Thymus (tissue), 11 donors: ENCODE measurements at regions not wholly inside any gene's neighbourhood (a gene's known extent, or its start where the extent isn't known, plus 50 kb on each side); places are given as distances from the start of the nearest gene placed in this dataset.

ENCODE experiments used
- DNase-seq, 9 donors: peaks; one replicate each; pipeline ENCODE4 v3.0.0-alpha.2; 2013; ENCODE audit warnings: low spot score in 9 of 9, low read depth in 6 of 9, missing footprints in 1 of 9
- H3K27ac ChIP-seq, 2 donors: one replicate each; pipeline ENCODE4 v1.5.1; 2013; ENCODE audit warnings: control low read depth in 1 of 2, low read depth in 1 of 2, low read length in 1 of 2, mild to moderate bottlenecking in 1 of 2, moderate library complexity in 1 of 2
- H3K27me3 ChIP-seq, 2 donors: one replicate each; pipeline ENCODE4 v1.5.1; 2013; ENCODE audit warnings: low read length in 1 of 2; ENCODE audit not compliant: control insufficient read depth in 2 of 2, insufficient read depth in 1 of 2
- H3K36me3 ChIP-seq, 2 donors: one replicate each; pipeline ENCODE4 v1.5.1; 2013; ENCODE audit warnings: low read length in 1 of 2, mild to moderate bottlenecking in 1 of 2, moderate library complexity in 1 of 2; ENCODE audit not compliant: control insufficient read depth in 2 of 2, insufficient read depth in 2 of 2
- H3K4me1 ChIP-seq, 2 donors: one replicate each; pipeline ENCODE4 v1.5.1; 2013; ENCODE audit warnings: low read length in 2 of 2; ENCODE audit not compliant: control insufficient read depth in 2 of 2, insufficient read depth in 2 of 2
- H3K4me3 ChIP-seq, 2 donors: one replicate each; pipeline ENCODE4 v1.5.1; 2013; ENCODE audit warnings: low read length in 2 of 2, control low read depth in 1 of 2, mild to moderate bottlenecking in 1 of 2
- H3K9me3 ChIP-seq, 2 donors: one replicate each; pipeline ENCODE4 v1.5.1; 2013; ENCODE audit warnings: low read length in 1 of 2, mild to moderate bottlenecking in 1 of 2; ENCODE audit not compliant: control insufficient read depth in 2 of 2, insufficient read depth in 1 of 2
- WGBS: extraction: QIAGEN DNeasy Blood & Tissue Kit; methylation state at CpG from one replicate; pipeline ENCODE4 v1.1.7; 2013; 5-methylcytosine and 5-hydroxymethylcytosine counted together
- donor health status: healthy.

DNA sequence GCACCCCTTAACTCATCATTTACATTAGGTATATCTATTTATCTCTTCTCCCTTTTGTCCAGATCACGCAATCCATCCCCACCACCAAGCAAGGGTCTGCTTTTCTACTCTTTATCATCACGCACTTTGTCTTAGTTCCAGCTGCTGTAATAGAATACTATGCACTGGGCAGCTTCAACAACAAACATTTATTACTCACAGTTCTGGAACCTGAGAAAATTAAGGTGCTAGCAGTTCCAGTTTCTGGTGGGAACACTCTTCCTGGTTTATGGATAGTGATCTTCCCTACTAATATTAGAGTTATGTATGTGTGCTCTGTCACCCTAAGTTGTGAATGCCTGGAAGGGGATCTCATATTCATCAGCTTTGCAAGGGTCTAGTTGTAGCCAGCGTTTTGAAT lies 687.0 kb downstream of the NTRK3 start:
- no peaks in the 10 kb centered on the region for H3K9me3 ChIP-seq
- no peaks in the 10 kb centered on the region for H3K4me1 ChIP-seq
- DNase-seq = no peak
- no peak overlapping the region for H3K27ac ChIP-seq
- H3K36me3 ChIP-seq = no peaks in the 10 kb centered on the region
- H3K27me3 ChIP-seq = no peaks in the 10 kb centered on the region
- WGBS = 90% methylated on average over 3 of the region's 3 CpGs
- no peak overlapping the region for H3K4me3 ChIP-seq

- no peaks in the 10 kb centered on the region for H3K27me3 ChIP-seq
- 90% methylated on average over 3 of the region's 3 CpGs for WGBS
- no peaks in the 10 kb centered on the region for H3K4me1 ChIP-seq
- no peak overlapping the region for H3K4me3 ChIP-seq
- H3K36me3 ChIP-seq = no peaks in the 10 kb centered on the region
- no peaks in the 10 kb centered on the region for H3K9me3 ChIP-seq
- H3K27ac ChIP-seq = no peak overlapping the region
- no peak for DNase-seq
These were observed 689.0 kb downstream of the NTRK3 start for GRCh38 chr15:87567406-87568030.

DNA sequence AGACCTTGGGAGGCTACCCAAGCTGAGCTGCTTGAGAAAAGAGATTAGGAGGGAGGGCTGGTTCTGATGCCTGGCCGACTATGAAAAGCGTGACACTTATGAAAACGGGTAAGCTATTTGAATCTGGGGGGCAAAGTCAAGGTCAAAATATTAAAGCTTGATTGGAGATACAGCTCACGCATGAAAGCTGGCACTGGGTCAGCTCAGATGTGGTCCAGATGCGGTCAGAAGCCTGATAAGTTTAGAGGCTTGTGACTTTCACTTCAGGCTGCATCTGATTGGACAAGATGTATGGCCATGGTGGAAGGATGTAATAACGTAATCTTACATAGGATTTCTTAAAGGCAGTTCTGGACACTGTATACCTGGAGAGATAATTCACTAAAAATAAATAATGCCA lies 690.3 kb downstream of the NTRK3 start:
- Histone ChIP-seq H3K36me3 (no peaks in the 10 kb centered on the region), H3K4me3 (no peak overlapping the region), H3K9me3 (no peaks in the 10 kb centered on the region), H3K27me3 (no peaks in the 10 kb centered on the region), H3K27ac (no peak overlapping the region), H3K4me1 (no peaks in the 10 kb centered on the region)
- WGBS = 93% methylated on average over 6 of the region's 6 CpGs
- DNase-seq = no peak

DNA sequence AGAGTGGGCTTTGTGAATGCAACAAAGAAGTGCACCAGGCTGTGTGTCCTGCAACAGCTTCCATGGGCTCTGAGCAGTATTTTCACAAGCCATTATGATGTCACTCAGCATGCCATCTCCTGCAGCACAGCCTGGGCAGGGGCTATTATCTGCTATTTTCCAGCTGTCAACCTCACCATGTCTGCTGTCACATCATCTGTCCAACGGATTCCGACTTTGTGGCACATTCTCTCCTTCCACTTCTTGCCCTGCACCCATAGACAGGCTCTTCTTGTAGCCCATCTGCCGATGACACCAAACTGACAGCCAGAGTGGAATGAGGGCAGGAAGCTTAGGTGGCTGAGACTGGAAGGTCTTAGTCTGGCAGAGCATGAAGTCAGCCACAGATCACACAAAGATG lies 691.9 kb downstream of the NTRK3 start:
- Histone ChIP-seq H3K9me3 (no peaks in the 10 kb centered on the region), H3K27me3 (no peaks in the 10 kb centered on the region), H3K27ac (no peak overlapping the region), H3K4me3 (no peak overlapping the region), H3K36me3 (no peaks in the 10 kb centered on the region), H3K4me1 (no peaks in the 10 kb centered on the region)
- 87% methylated on average over 3 of the region's 3 CpGs for WGBS
- no peak for DNase-seq

DNA sequence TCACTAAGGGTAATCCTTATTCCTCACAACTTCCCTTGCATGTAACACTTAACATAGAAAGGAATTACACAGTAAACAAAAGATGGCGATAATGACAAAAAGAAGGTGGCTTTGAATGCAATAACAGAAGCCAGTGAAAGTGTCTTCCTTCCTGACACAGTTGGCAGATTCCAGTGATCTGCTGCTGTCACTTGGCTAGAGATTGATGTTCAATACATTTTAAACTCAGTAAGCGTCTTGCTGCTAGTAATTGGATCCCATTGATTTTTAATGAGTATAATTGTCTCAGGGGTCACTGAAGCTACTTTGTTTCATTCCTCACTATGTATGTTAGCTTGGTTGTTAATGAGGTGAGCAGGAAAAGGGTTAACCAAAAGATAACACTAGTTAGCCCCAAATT lies 692.7 kb downstream of the NTRK3 start:
- WGBS = 82% methylated on average over 2 of the region's 2 CpGs
- Histone ChIP-seq H3K27me3 (no peaks in the 10 kb centered on the region), H3K27ac (no peak overlapping the region), H3K4me1 (no peaks in the 10 kb centered on the region), H3K9me3 (no peaks in the 10 kb centered on the region), H3K36me3 (no peaks in the 10 kb centered on the region), H3K4me3 (no peak overlapping the region)
- DNase-seq = no peak

- H3K27me3 ChIP-seq = no peaks in the 10 kb centered on the region
- no peak for DNase-seq
- 87% methylated on average over 4 of the region's 4 CpGs for WGBS
- H3K36me3 ChIP-seq = no peaks in the 10 kb centered on the region
- H3K27ac ChIP-seq = no peak overlapping the region
- no peak overlapping the region for H3K4me3 ChIP-seq
- no peaks in the 10 kb centered on the region for H3K4me1 ChIP-seq
- H3K9me3 ChIP-seq = no peaks in the 10 kb centered on the region
These were observed 694.3 kb downstream of the NTRK3 start for GRCh38 chr15:87562203-87562602.

- 94% methylated on average over 2 of the region's 2 CpGs for WGBS
- no peak for DNase-seq
- no peaks in the 10 kb centered on the region for H3K4me1 ChIP-seq
- H3K27me3 ChIP-seq = no peaks in the 10 kb centered on the region
- no peak overlapping the region for H3K4me3 ChIP-seq
- no peak overlapping the region for H3K27ac ChIP-seq
- H3K36me3 ChIP-seq = no peaks in the 10 kb centered on the region
- H3K9me3 ChIP-seq = no peaks in the 10 kb centered on the region
These were observed 694.9 kb downstream of the NTRK3 start for GRCh38 chr15:87561641-87562040.

DNA sequence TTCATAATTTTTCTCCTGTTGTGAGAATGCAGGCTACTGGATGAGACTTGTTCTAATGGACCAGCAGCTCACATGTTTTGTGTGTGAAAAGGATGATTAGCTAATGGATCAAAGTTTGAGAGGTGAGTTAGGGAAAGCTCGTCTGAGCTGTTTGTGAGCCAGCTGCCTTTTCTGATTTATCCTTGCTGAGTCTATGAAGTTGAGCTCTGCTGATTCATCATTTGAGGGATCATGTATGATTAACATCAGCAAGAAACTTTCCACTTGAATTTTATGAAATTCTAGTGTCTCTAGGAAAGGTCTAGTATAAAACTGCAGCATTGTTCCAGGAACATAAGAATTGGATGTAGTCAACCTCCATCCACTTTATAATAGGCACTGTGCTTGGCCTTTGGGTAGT lies 698.7 kb downstream of the NTRK3 start:
- Histone ChIP-seq H3K9me3 (no peaks in the 10 kb centered on the region), H3K4me1 (no peaks in the 10 kb centered on the region), H3K4me3 (no peak overlapping the region), H3K27me3 (no peaks in the 10 kb centered on the region), H3K27ac (no peak overlapping the region), H3K36me3 (no peaks in the 10 kb centered on the region)
- WGBS = 77% methylated on average over 1 of the region's 1 CpG
- DNase-seq = no peak

- Histone ChIP-seq H3K27ac (no peak overlapping the region), H3K4me3 (no peak overlapping the region), H3K9me3 (no peaks in the 10 kb centered on the region), H3K36me3 (no peaks in the 10 kb centered on the region), H3K27me3 (no peaks in the 10 kb centered on the region), H3K4me1 (no peaks in the 10 kb centered on the region)
- DNase-seq = no peak
These were observed 699.7 kb downstream of the NTRK3 start for GRCh38 chr15:87556886-87557285.

- H3K36me3 ChIP-seq = no peaks in the 10 kb centered on the region
- no peak overlapping the region for H3K4me3 ChIP-seq
- H3K27ac ChIP-seq = no peak overlapping the region
- H3K4me1 ChIP-seq = no peaks in the 10 kb centered on the region
- DNase-seq = no peak
- WGBS = 87% methylated on average over 6 of the region's 6 CpGs
- no peaks in the 10 kb centered on the region for H3K27me3 ChIP-seq
- peaks cover 0 to 3% of the 10 kb centered on the region in 2 donors for H3K9me3 ChIP-seq
These were observed 706.7 kb downstream of the NTRK3 start for GRCh38 chr15:87549860-87550259.
